ENCODE measurements at regions not wholly inside any gene's neighbourhood (a gene's known extent, or its start where the extent isn't known, plus 50 kb on each side); places are given as distances from the start of the nearest gene placed in this dataset.
A peak's percentile ranks its signal among the peaks of the same experiment; 100 is the strongest.

DNA sequence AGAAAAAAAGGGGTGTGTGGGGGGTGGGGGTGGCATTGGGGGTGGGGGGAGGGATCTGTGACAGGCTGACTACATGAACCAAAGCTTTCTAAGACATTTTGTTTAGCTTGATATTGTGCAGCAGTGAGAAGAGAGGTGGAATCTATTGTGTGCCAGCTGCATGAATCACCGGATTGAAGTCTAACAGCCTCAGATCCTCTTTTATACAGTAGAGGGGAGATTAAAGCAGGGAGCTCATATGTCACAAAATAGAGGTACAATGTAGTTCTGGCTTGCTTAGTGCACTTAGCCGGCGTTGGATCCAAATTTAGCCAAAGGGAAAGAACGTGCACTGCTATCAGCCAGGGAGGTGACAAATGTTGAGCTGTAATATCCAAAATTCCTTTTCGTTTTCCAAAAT lies 404.2 kb upstream of the CITED2 start:
- no peaks in the 10 kb centered on the region for H3K27me3 ChIP-seq (ENCODE audit: control insufficient read depth in 1 of 2, insufficient read depth in 1 of 2, low read length in 2 of 2)
- no peak overlapping the region for H3K18ac ChIP-seq (ENCODE audit: low read depth in 1 of 2, low read length in 2 of 2)
- 83% methylated on average over 5 of the region's 5 CpGs for WGBS
- no peak overlapping the region for H3K4me2 ChIP-seq (ENCODE audit: low read length, poor library complexity, severe bottlenecking)
- no peak overlapping the region for H2BK15ac ChIP-seq (ENCODE audit: low read depth, poor library complexity, severe bottlenecking)
- no peak overlapping the region for H3K4me3 ChIP-seq (ENCODE audit: insufficient read depth in 1 of 2, low read depth in 1 of 2, low read length in 2 of 2)
- peak overlapping the region; percentile 50 for H3K9ac ChIP-seq (ENCODE audit: low read length)
- no peak for DNase-seq
- H3K14ac ChIP-seq (ENCODE audit: low read length in 2 of 2), result peak overlapping the region in 1 of 2 experiments; percentile 32
- H4K91ac ChIP-seq (ENCODE audit: low read length), result no peak overlapping the region
- H4K8ac ChIP-seq (ENCODE audit: low read length), result no peak overlapping the region
- no peak overlapping the region for H2BK5ac ChIP-seq (ENCODE audit: low read depth, low read length, poor library complexity, severe bottlenecking)
- no peak overlapping the region for H2BK12ac ChIP-seq (ENCODE audit: low read length in 2 of 2)
- H3K9me3 ChIP-seq (ENCODE audit: control insufficient read depth, low read length), result peaks cover 10% of the 10 kb centered on the region
- H3K4me1 ChIP-seq (ENCODE audit: control insufficient read depth, insufficient read depth, low read depth, low read length), result peaks cover 6% of the 10 kb centered on the region
- H2AK5ac ChIP-seq (ENCODE audit: low read length, severe bottlenecking), result no peak overlapping the region
- H3K79me1 ChIP-seq (replicated peaks; ENCODE audit: low read length, poor library complexity, severe bottlenecking), result no peaks in the 10 kb centered on the region
- H3K36me3 ChIP-seq (ENCODE audit: control insufficient read depth in 1 of 2, insufficient read depth in 2 of 2, low read depth in 1 of 2, low read length in 2 of 2), result no peaks in the 10 kb centered on the region
- H3K4ac ChIP-seq (ENCODE audit: low read depth in 1 of 2, low read length in 2 of 2), result peak overlapping the region in 1 of 2 experiments; percentile 51
- H3K27ac ChIP-seq (ENCODE audit: low read length, poor library complexity, severe bottlenecking), result no peak overlapping the region
- no peak overlapping the region for H2BK120ac ChIP-seq (ENCODE audit: low read depth, low read length)
- H3K23ac ChIP-seq (ENCODE audit: low read length in 2 of 2), result no peak overlapping the region
- H2AFZ ChIP-seq (ENCODE audit: low read depth, low read length), result no peak overlapping the region

DNA sequence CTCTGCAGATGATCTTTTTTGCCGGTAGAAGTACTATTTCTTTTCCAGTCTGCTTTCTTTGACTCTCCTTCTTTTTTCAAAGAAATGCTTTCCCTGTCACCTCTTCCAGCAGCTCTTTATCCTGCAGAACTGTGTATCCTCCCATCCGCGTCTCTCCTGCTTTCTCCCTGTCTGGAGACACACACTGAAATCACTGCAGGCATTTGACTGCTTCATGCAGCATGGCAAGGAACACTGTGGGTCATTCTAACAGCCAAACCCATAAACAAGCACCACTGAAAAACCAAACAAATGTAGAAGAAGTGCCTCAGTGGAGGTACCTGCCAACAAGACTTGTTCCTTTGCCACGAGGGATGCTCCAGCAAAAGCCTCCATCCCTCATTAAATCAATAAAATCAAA lies 403.7 kb upstream of the CITED2 start:
- no peak overlapping the region for H3K27ac ChIP-seq (ENCODE audit: low read length, poor library complexity, severe bottlenecking)
- no peak overlapping the region for H2BK15ac ChIP-seq (ENCODE audit: low read depth, poor library complexity, severe bottlenecking)
- no peak overlapping the region for H2BK5ac ChIP-seq (ENCODE audit: low read depth, low read length, poor library complexity, severe bottlenecking)
- WGBS, result 82% methylated on average over 4 of the region's 4 CpGs
- peak overlapping the region; percentile 24 for H4K8ac ChIP-seq (ENCODE audit: low read length)
- H3K9ac ChIP-seq (ENCODE audit: low read length), result no peak overlapping the region
- H2AFZ ChIP-seq (ENCODE audit: low read depth, low read length), result no peak overlapping the region
- H4K91ac ChIP-seq (ENCODE audit: low read length), result no peak overlapping the region
- no peak overlapping the region for H3K4ac ChIP-seq (ENCODE audit: low read depth in 1 of 2, low read length in 2 of 2)
- H2BK12ac ChIP-seq (ENCODE audit: low read length in 2 of 2), result no peak overlapping the region
- peaks cover 6% of the 10 kb centered on the region for H3K4me1 ChIP-seq (ENCODE audit: control insufficient read depth, insufficient read depth, low read depth, low read length)
- no peak overlapping the region for H3K23ac ChIP-seq (ENCODE audit: low read length in 2 of 2)
- no peaks in the 10 kb centered on the region for H3K27me3 ChIP-seq (ENCODE audit: control insufficient read depth in 1 of 2, insufficient read depth in 1 of 2, low read length in 2 of 2)
- H3K9me3 ChIP-seq (ENCODE audit: control insufficient read depth, low read length), result peaks cover 5% of the 10 kb centered on the region
- no peak overlapping the region for H3K4me2 ChIP-seq (ENCODE audit: low read length, poor library complexity, severe bottlenecking)
- H2BK120ac ChIP-seq (ENCODE audit: low read depth, low read length), result peak overlapping the region; percentile 54
- no peak overlapping the region for H3K4me3 ChIP-seq (ENCODE audit: insufficient read depth in 1 of 2, low read depth in 1 of 2, low read length in 2 of 2)
- H3K14ac ChIP-seq (ENCODE audit: low read length in 2 of 2), result no peak overlapping the region
- H3K79me1 ChIP-seq (replicated peaks; ENCODE audit: low read length, poor library complexity, severe bottlenecking), result no peaks in the 10 kb centered on the region
- peak overlapping the region; percentile 43 for H2AK5ac ChIP-seq (ENCODE audit: low read length, severe bottlenecking)
- DNase-seq, result no peak
- H3K18ac ChIP-seq (ENCODE audit: low read depth in 1 of 2, low read length in 2 of 2), result no peak overlapping the region
- no peaks in the 10 kb centered on the region for H3K36me3 ChIP-seq (ENCODE audit: control insufficient read depth in 1 of 2, insufficient read depth in 2 of 2, low read depth in 1 of 2, low read length in 2 of 2)

DNA sequence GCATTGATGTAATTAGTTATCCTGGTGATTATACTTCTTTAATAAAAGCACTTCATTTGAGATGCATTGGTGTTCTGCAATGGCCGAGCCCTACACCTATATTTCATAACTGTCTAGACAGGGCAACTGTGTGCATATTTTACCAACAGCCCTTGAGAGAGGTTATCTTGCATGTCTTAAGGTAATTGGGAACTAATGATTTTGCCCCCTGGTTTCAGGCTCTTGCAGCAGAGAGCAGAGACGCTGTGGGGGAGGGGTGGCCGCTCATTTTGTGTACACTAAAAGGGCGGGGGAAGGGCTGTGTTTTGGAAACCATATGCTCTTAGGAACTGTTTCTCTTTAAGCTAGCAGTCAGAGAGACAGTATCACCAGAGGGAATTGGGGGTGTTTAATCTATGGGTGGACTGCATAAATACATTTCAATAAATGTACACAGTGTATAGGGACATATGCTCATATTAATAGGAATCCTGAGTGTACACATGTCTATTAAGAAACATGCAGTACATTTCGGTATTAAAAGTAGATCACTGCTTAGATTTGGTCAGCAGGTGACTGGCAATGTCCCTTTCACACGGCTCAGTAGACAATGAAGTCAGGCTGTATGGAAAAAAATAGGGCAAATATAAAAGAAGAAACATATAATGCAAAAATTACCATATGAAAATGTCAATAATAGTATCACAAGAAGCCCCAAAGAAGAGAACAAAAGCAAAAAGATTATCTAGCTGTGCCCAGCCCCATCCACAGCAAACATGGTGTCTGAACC lies 402.9 kb upstream of the CITED2 start:
- no peaks in the 10 kb centered on the region for H3K79me1 ChIP-seq (replicated peaks; ENCODE audit: low read length, poor library complexity, severe bottlenecking)
- no peaks in the 10 kb centered on the region for H3K9me3 ChIP-seq (ENCODE audit: control insufficient read depth, low read length)
- H3K27ac ChIP-seq (ENCODE audit: low read length, poor library complexity, severe bottlenecking), result no peak overlapping the region
- no peak overlapping the region for H3K9ac ChIP-seq (ENCODE audit: low read length)
- H3K4ac ChIP-seq (ENCODE audit: low read depth in 1 of 2, low read length in 2 of 2), result no peak overlapping the region
- H4K8ac ChIP-seq (ENCODE audit: low read length), result no peak overlapping the region
- no peak overlapping the region for H2BK12ac ChIP-seq (ENCODE audit: low read length in 2 of 2)
- H2BK120ac ChIP-seq (ENCODE audit: low read depth, low read length), result no peak overlapping the region
- no peak overlapping the region for H3K23ac ChIP-seq (ENCODE audit: low read length in 2 of 2)
- H3K4me1 ChIP-seq (ENCODE audit: control insufficient read depth, insufficient read depth, low read depth, low read length), result peaks cover 6% of the 10 kb centered on the region
- H2BK15ac ChIP-seq (ENCODE audit: low read depth, poor library complexity, severe bottlenecking), result no peak overlapping the region
- no peaks in the 10 kb centered on the region for H3K36me3 ChIP-seq (ENCODE audit: control insufficient read depth in 1 of 2, insufficient read depth in 2 of 2, low read depth in 1 of 2, low read length in 2 of 2)
- no peaks in the 10 kb centered on the region for H3K27me3 ChIP-seq (ENCODE audit: control insufficient read depth in 1 of 2, insufficient read depth in 1 of 2, low read length in 2 of 2)
- no peak overlapping the region for H4K91ac ChIP-seq (ENCODE audit: low read length)
- H3K4me3 ChIP-seq (ENCODE audit: insufficient read depth in 1 of 2, low read depth in 1 of 2, low read length in 2 of 2), result no peak overlapping the region
- no peak overlapping the region for H3K4me2 ChIP-seq (ENCODE audit: low read length, poor library complexity, severe bottlenecking)
- H2AK5ac ChIP-seq (ENCODE audit: low read length, severe bottlenecking), result no peak overlapping the region
- WGBS, result 74% methylated on average over 4 of the region's 6 CpGs
- H2BK5ac ChIP-seq (ENCODE audit: low read depth, low read length, poor library complexity, severe bottlenecking), result no peak overlapping the region
- DNase-seq, result no peak
- peak overlapping the region; percentile 40 to 48 for H3K18ac ChIP-seq (ENCODE audit: low read depth in 1 of 2, low read length in 2 of 2)
- H3K14ac ChIP-seq (ENCODE audit: low read length in 2 of 2), result no peak overlapping the region
- no peak overlapping the region for H2AFZ ChIP-seq (ENCODE audit: low read depth, low read length)

DNA sequence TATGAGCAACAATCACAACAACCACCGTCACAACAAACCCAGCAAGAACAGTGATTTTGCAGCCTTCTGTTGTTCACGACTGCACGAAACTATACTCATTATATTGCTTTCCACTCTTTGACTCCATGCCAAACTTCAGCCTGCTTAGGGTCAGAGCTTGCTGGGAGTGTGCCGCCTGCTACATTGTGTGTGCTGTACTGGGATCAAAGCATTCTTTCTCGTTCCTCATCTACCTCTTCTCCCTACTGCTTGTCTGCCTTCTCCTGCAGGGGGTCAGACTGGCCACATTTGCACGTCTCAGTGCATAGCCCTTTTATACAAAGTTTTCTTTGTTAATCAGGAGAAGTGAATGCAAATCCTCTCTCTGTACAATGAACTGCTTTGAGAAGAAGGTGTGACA lies 401.6 kb upstream of the CITED2 start:
- peak overlapping the region; percentile 77 for H2AFZ ChIP-seq (ENCODE audit: low read depth, low read length)
- DNase-seq, result no peak
- peak overlapping the region in 1 of 2 experiments; percentile 11 for H3K14ac ChIP-seq (ENCODE audit: low read length in 2 of 2)
- no peak overlapping the region for H2BK15ac ChIP-seq (ENCODE audit: low read depth, poor library complexity, severe bottlenecking)
- H3K4me3 ChIP-seq (ENCODE audit: insufficient read depth in 1 of 2, low read depth in 1 of 2, low read length in 2 of 2), result no peak overlapping the region
- H3K9me3 ChIP-seq (ENCODE audit: control insufficient read depth, low read length), result no peaks in the 10 kb centered on the region
- no peaks in the 10 kb centered on the region for H3K36me3 ChIP-seq (ENCODE audit: control insufficient read depth in 1 of 2, insufficient read depth in 2 of 2, low read depth in 1 of 2, low read length in 2 of 2)
- no peak overlapping the region for H3K4me2 ChIP-seq (ENCODE audit: low read length, poor library complexity, severe bottlenecking)
- H2BK12ac ChIP-seq (ENCODE audit: low read length in 2 of 2), result peak overlapping the region; percentile 28 to 63
- H2BK5ac ChIP-seq (ENCODE audit: low read depth, low read length, poor library complexity, severe bottlenecking), result no peak overlapping the region
- H3K23ac ChIP-seq (ENCODE audit: low read length in 2 of 2), result no peak overlapping the region
- H4K91ac ChIP-seq (ENCODE audit: low read length), result no peak overlapping the region
- WGBS, result 67% methylated on average over 5 of the region's 6 CpGs
- no peaks in the 10 kb centered on the region for H3K79me1 ChIP-seq (replicated peaks; ENCODE audit: low read length, poor library complexity, severe bottlenecking)
- H2AK5ac ChIP-seq (ENCODE audit: low read length, severe bottlenecking), result no peak overlapping the region
- H3K4ac ChIP-seq (ENCODE audit: low read depth in 1 of 2, low read length in 2 of 2), result no peak overlapping the region
- H3K27ac ChIP-seq (ENCODE audit: low read length, poor library complexity, severe bottlenecking), result peak overlapping the region; percentile 56
- H3K4me1 ChIP-seq (ENCODE audit: control insufficient read depth, insufficient read depth, low read depth, low read length), result peaks cover 6% of the 10 kb centered on the region
- H3K18ac ChIP-seq (ENCODE audit: low read depth in 1 of 2, low read length in 2 of 2), result no peak overlapping the region
- no peaks in the 10 kb centered on the region for H3K27me3 ChIP-seq (ENCODE audit: control insufficient read depth in 1 of 2, insufficient read depth in 1 of 2, low read length in 2 of 2)
- H2BK120ac ChIP-seq (ENCODE audit: low read depth, low read length), result no peak overlapping the region
- no peak overlapping the region for H3K9ac ChIP-seq (ENCODE audit: low read length)
- H4K8ac ChIP-seq (ENCODE audit: low read length), result no peak overlapping the region
